ENCODE measurements at regions not wholly inside any gene's neighbourhood (a gene's known extent, or its start where the extent isn't known, plus 50 kb on each side); places are given as distances from the start of the nearest gene placed in this dataset.

- no peak for DNase-seq
- no peak for TF ChIP-seq CTCF (IDR thresholded peaks at IDR 0.05; ENCODE audit: control extremely low read depth, extremely low read depth)
- 82 to 84% methylated on average over 4 of the region's 4 CpGs for WGBS, 2 donors
- no peaks in the 10 kb centered on the region for H3K4me1 ChIP-seq (ENCODE audit: control insufficient read depth in 5 of 5, insufficient read depth in 5 of 5, low read length in 5 of 5)
- no peak overlapping the region for H3K4me3 ChIP-seq
- no peak overlapping the region for H3K27ac ChIP-seq (ENCODE audit: low read depth in 1 of 2, low read length in 1 of 2)
- H3K27me3 ChIP-seq (ENCODE audit: control insufficient read depth in 3 of 3, insufficient read depth in 3 of 3, low read length in 2 of 3) = peaks cover 0 to 3% (median 2%) of the 10 kb centered on the region in 3 donors
- H3K9me3 ChIP-seq (ENCODE audit: control insufficient read depth in 4 of 4, insufficient read depth in 3 of 4, low read length in 3 of 4) = no peaks in the 10 kb centered on the region
- no peak overlapping the region for H3K9ac ChIP-seq (ENCODE audit: insufficient read depth in 1 of 2, low read length in 2 of 2)
- H3K36me3 ChIP-seq (ENCODE audit: control insufficient read depth in 4 of 4, insufficient read depth in 4 of 4, low read length in 4 of 4) = no peaks in the 10 kb centered on the region
- ATAC-seq (ENCODE audit: insufficient read depth, low FRiP score) = no peak
Measured at GRCh38 chrX:6407542-6407941, 127.4 kb downstream of the VCX3A start.

GRCh38 chrX:6386837-6387236, 148.1 kb downstream of the VCX3A start:
- Histone ChIP-seq H3K36me3 (ENCODE audit: control insufficient read depth in 4 of 4, insufficient read depth in 4 of 4, low read length in 4 of 4) (no peaks in the 10 kb centered on the region), H3K27ac (ENCODE audit: low read depth in 1 of 2, low read length in 1 of 2) (no peak overlapping the region), H3K9me3 (ENCODE audit: control insufficient read depth in 4 of 4, insufficient read depth in 3 of 4, low read length in 3 of 4) (no peaks in the 10 kb centered on the region), H3K27me3 (ENCODE audit: control insufficient read depth in 3 of 3, insufficient read depth in 3 of 3, low read length in 2 of 3) (peaks cover 3 to 15% (median 6%) of the 10 kb centered on the region in 3 donors), H3K4me3 (no peak overlapping the region), H3K9ac (ENCODE audit: insufficient read depth in 1 of 2, low read length in 2 of 2) (no peak overlapping the region), H3K4me1 (ENCODE audit: control insufficient read depth in 5 of 5, insufficient read depth in 5 of 5, low read length in 5 of 5) (no peaks in the 10 kb centered on the region)
- ATAC-seq (ENCODE audit: insufficient read depth, low FRiP score) (no peak), DNase-seq (peak in 1 of 3 donors; percentile 3)
- TF ChIP-seq CTCF (IDR thresholded peaks at IDR 0.05; ENCODE audit: control extremely low read depth, extremely low read depth) = no peak
- WGBS, 2 donors = 68 to 76% methylated on average over 2 of the region's 2 CpGs

DNA sequence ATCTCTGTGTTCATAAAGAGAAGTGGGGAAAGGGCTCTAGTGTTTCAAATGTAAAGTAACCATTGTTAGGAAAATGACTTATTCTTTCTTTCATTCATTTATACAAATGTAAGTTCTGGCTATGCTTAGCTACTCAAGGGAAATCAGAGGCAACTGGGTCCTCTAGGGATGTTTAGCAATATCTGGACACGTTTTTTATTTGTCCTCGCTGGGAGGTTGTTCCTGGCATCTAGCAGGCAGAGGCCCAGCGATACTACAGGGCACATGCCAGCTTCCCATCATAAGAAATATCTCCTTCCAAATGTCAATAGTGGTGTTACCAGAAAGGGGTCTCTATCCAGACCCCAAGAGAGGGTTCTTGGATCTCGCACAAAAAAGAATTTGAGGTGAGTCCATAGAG, 150.0 kb downstream of the VCX3A start:
- Histone ChIP-seq H3K4me1 (ENCODE audit: control insufficient read depth in 5 of 5, insufficient read depth in 5 of 5, low read length in 5 of 5) (no peaks in the 10 kb centered on the region), H3K4me3 (no peak overlapping the region), H3K27ac (ENCODE audit: low read depth in 1 of 2, low read length in 1 of 2) (no peak overlapping the region), H3K27me3 (ENCODE audit: control insufficient read depth in 3 of 3, insufficient read depth in 3 of 3, low read length in 2 of 3) (peaks cover 1 to 10% (median 3%) of the 10 kb centered on the region in 3 donors), H3K36me3 (ENCODE audit: control insufficient read depth in 4 of 4, insufficient read depth in 4 of 4, low read length in 4 of 4) (no peaks in the 10 kb centered on the region), H3K9me3 (ENCODE audit: control insufficient read depth in 4 of 4, insufficient read depth in 3 of 4, low read length in 3 of 4) (no peaks in the 10 kb centered on the region), H3K9ac (ENCODE audit: insufficient read depth in 1 of 2, low read length in 2 of 2) (no peak overlapping the region)
- no peak for ATAC-seq (ENCODE audit: insufficient read depth, low FRiP score)
- TF ChIP-seq CTCF (IDR thresholded peaks at IDR 0.05; ENCODE audit: control extremely low read depth, extremely low read depth) = no peak
- 76 to 77% methylated on average over 4 of the region's 4 CpGs for WGBS, 2 donors
- DNase-seq = no peak

DNA sequence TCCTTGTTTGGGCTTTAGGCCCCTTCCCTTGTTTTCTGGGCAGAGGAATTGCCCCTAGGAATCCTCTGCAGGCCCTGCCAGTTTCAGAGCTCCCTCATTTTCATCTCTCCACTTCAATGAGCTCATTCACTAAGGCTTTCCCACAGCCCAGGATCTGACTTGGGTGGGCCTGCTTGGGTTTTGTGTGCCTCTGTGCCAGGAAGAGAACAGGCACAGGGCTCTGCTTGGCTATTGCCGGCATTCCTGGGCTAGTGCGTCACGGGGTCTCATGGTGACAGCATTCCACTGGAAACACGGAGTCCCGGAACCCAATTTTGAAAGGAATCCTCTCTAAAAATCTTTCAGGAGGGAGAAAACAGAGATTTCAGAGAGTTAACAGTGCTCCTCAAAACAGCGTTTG, 150.5 kb downstream of the VCX3A start:
- H3K4me1 ChIP-seq (ENCODE audit: control insufficient read depth in 5 of 5, insufficient read depth in 5 of 5, low read length in 5 of 5) = no peaks in the 10 kb centered on the region
- H3K27ac ChIP-seq (ENCODE audit: low read depth in 1 of 2, low read length in 1 of 2) = no peak overlapping the region
- DNase-seq (no peak), ATAC-seq (ENCODE audit: insufficient read depth, low FRiP score) (no peak)
- no peak overlapping the region for H3K9ac ChIP-seq (ENCODE audit: insufficient read depth in 1 of 2, low read length in 2 of 2)
- H3K9me3 ChIP-seq (ENCODE audit: control insufficient read depth in 4 of 4, insufficient read depth in 3 of 4, low read length in 3 of 4) = no peaks in the 10 kb centered on the region
- no peak overlapping the region for H3K4me3 ChIP-seq
- TF ChIP-seq CTCF (IDR thresholded peaks at IDR 0.05; ENCODE audit: control extremely low read depth, extremely low read depth) = no peak
- 64 to 67% methylated on average over 6 of the region's 6 CpGs for WGBS, 2 donors
- peaks cover 0 to 10% (median 3%) of the 10 kb centered on the region in 3 donors for H3K27me3 ChIP-seq (ENCODE audit: control insufficient read depth in 3 of 3, insufficient read depth in 3 of 3, low read length in 2 of 3)
- no peaks in the 10 kb centered on the region for H3K36me3 ChIP-seq (ENCODE audit: control insufficient read depth in 4 of 4, insufficient read depth in 4 of 4, low read length in 4 of 4)
